SK-N-MC (cell line): ENCODE measurements at regions not wholly inside any gene's neighbourhood (a gene's known extent, or its start where the extent isn't known, plus 50 kb on each side); places are given as distances from the start of the nearest gene placed in this dataset.

ENCODE experiments used
- EZH2 ChIP-seq: fragments of 200-600 bp; sonication (generic); IDR thresholded peaks from one replicate; pipeline ENCODE4 v1.6.1; 2017; ENCODE audit warnings: antibody characterized with exemption
- FOXP2 ChIP-seq: optimal IDR thresholded peaks from 2 replicates; pipeline ENCODE3; 2011; ENCODE audit warnings: mild to moderate bottlenecking, moderate library complexity; ENCODE audit not compliant: insufficient read depth; ENCODE audit errors: extremely low read length, control extremely low read depth
- POLR2AphosphoS5 ChIP-seq: IDR thresholded peaks from 2 replicates; pipeline ENCODE4 v1.6.1; 2012; ENCODE audit warnings: mild to moderate bottlenecking, low read depth, low read length, borderline replicate concordance

DNA sequence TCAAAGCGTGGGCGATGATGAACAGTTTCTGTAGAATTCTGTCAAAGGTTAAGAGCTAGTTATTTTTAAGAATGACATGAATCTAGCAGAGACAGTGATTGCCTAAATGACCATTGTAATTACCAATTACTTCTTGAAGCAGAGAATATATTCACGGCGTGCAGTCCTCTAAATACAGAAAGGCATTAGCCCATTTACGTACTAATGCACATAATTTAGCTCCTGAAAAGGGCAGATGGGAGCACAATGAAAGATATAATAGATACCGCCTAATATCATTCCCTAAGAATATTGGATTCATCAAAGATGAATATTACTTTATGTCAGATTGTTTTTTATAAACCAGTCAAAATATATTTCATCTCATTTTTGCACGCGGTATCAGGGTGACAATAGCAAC, 212.4 kb downstream of the URI1 start:
- TF ChIP-seq POLR2AphosphoS5 = no peak
- no peak for TF ChIP-seq EZH2
- no peak for TF ChIP-seq FOXP2
